IPS-20b (cell line): ENCODE measurements at regions not wholly inside any gene's neighbourhood (a gene's known extent, or its start where the extent isn't known, plus 50 kb on each side); places are given as distances from the start of the nearest gene placed in this dataset.
"Not testable (repeated sequence)": the region's sequence is repeated elsewhere in the genome, so short reads cannot be mapped to it uniquely, and the experiment has no call there.

Experiments
- H3K27ac ChIP-seq: one replicate; pipeline ENCODE4 v1.5.1; 2013; ENCODE audit warnings: low read length
- H3K27me3 ChIP-seq: 2 replicates; pipeline ENCODE4 v1.6.1; 2013; ENCODE audit warnings: mild to moderate bottlenecking, low read length, inconsistent platforms; ENCODE audit not compliant: insufficient read depth
- H3K36me3 ChIP-seq: 2 replicates; pipeline ENCODE4 v1.6.1; 2013; ENCODE audit warnings: low read depth, mild to moderate bottlenecking, inconsistent platforms, low read length, moderate library complexity; ENCODE audit not compliant: insufficient read depth
- H3K4me1 ChIP-seq: 2 replicates; pipeline ENCODE4 v1.6.1; 2013; ENCODE audit warnings: mild to moderate bottlenecking, control low read depth, inconsistent platforms, low read length, moderate library complexity; ENCODE audit not compliant: insufficient read depth
- H3K4me3 ChIP-seq: 2 replicates; pipeline ENCODE4 v1.5.1; 2013; ENCODE audit warnings: mild to moderate bottlenecking, low read length, inconsistent platforms
- H3K9ac ChIP-seq: 2 replicates; pipeline ENCODE4 v1.6.1; 2013; ENCODE audit warnings: low read depth, mild to moderate bottlenecking, inconsistent platforms, low read length, moderate library complexity
- H3K9me3 ChIP-seq: 2 replicates; pipeline ENCODE4 v1.6.1; 2013; ENCODE audit warnings: mild to moderate bottlenecking, low read depth, low read length, inconsistent platforms; ENCODE audit not compliant: insufficient read depth

GRCh38 chr15:87747087-87747486, 509.5 kb downstream of the NTRK3 start:
- H3K36me3 ChIP-seq, result no peaks in the 10 kb centered on the region
- no peaks in the 10 kb centered on the region for H3K27me3 ChIP-seq
- no peaks in the 10 kb centered on the region for H3K9me3 ChIP-seq
- no peaks in the 10 kb centered on the region for H3K4me1 ChIP-seq
- H3K4me3 ChIP-seq, result no peak overlapping the region
- no peak overlapping the region for H3K9ac ChIP-seq
- no peak overlapping the region for H3K27ac ChIP-seq

GRCh38 chr15:87746333-87746732, 510.2 kb downstream of the NTRK3 start:
- no peaks in the 10 kb centered on the region for H3K27me3 ChIP-seq
- no peaks in the 10 kb centered on the region for H3K4me1 ChIP-seq
- no peak overlapping the region for H3K4me3 ChIP-seq
- H3K9ac ChIP-seq, result no peak overlapping the region
- no peaks in the 10 kb centered on the region for H3K36me3 ChIP-seq
- no peak overlapping the region for H3K27ac ChIP-seq
- no peaks in the 10 kb centered on the region for H3K9me3 ChIP-seq

- H3K27ac ChIP-seq, result no peak overlapping the region
- no peaks in the 10 kb centered on the region for H3K36me3 ChIP-seq
- no peak overlapping the region for H3K9ac ChIP-seq
- H3K27me3 ChIP-seq, result no peaks in the 10 kb centered on the region
- no peak overlapping the region for H3K4me3 ChIP-seq
- H3K4me1 ChIP-seq, result no peaks in the 10 kb centered on the region
- H3K9me3 ChIP-seq, result no peaks in the 10 kb centered on the region
These were observed 511.7 kb downstream of the NTRK3 start for GRCh38 chr15:87744815-87745214.

- H3K36me3 ChIP-seq, result no peaks in the 10 kb centered on the region
- H3K4me1 ChIP-seq, result no peaks in the 10 kb centered on the region
- no peak overlapping the region for H3K9ac ChIP-seq
- no peak overlapping the region for H3K27ac ChIP-seq
- no peaks in the 10 kb centered on the region for H3K9me3 ChIP-seq
- H3K4me3 ChIP-seq, result no peak overlapping the region
- no peaks in the 10 kb centered on the region for H3K27me3 ChIP-seq
These were observed 513.0 kb downstream of the NTRK3 start for GRCh38 chr15:87743562-87743961.

GRCh38 chr15:87741350-87741749, 515.2 kb downstream of the NTRK3 start:
- Histone ChIP-seq H3K4me3 (no peak overlapping the region), H3K9me3 (no peaks in the 10 kb centered on the region)

GRCh38 chr15:87740655-87741344, 515.7 kb downstream of the NTRK3 start:
- no peak overlapping the region for H3K27ac ChIP-seq
- no peaks in the 10 kb centered on the region for H3K9me3 ChIP-seq
- no peak overlapping the region for H3K4me3 ChIP-seq
- H3K4me1 ChIP-seq, result no peaks in the 10 kb centered on the region
- no peaks in the 10 kb centered on the region for H3K36me3 ChIP-seq
- H3K27me3 ChIP-seq, result no peaks in the 10 kb centered on the region
- no peak overlapping the region for H3K9ac ChIP-seq

More at GRCh38 chr15:87741350-87741749, 515.2 kb downstream of the NTRK3 start:
- no peaks in the 10 kb centered on the region for H3K36me3 ChIP-seq
- H3K9ac ChIP-seq, result no peak overlapping the region
- no peaks in the 10 kb centered on the region for H3K27me3 ChIP-seq
- H3K27ac ChIP-seq, result no peak overlapping the region
- no peaks in the 10 kb centered on the region for H3K4me1 ChIP-seq

GRCh38 chr15:87739866-87740265, 516.7 kb downstream of the NTRK3 start:
- Histone ChIP-seq H3K4me1 (no peaks in the 10 kb centered on the region), H3K36me3 (no peaks in the 10 kb centered on the region), H3K4me3 (no peak overlapping the region), H3K27me3 (no peaks in the 10 kb centered on the region), H3K9me3 (no peaks in the 10 kb centered on the region), H3K27ac (no peak overlapping the region), H3K9ac (no peak overlapping the region)

- H3K27ac ChIP-seq, result no peak overlapping the region
- H3K9me3 ChIP-seq, result no peaks in the 10 kb centered on the region
- no peak overlapping the region for H3K9ac ChIP-seq
- H3K4me1 ChIP-seq, result no peaks in the 10 kb centered on the region
- no peak overlapping the region for H3K4me3 ChIP-seq
- no peaks in the 10 kb centered on the region for H3K27me3 ChIP-seq
- H3K36me3 ChIP-seq, result no peaks in the 10 kb centered on the region
These were observed 517.5 kb downstream of the NTRK3 start for GRCh38 chr15:87739081-87739480.

- not testable (repeated sequence) for H3K4me1 ChIP-seq, H3K4me3 ChIP-seq, H3K27ac ChIP-seq, H3K9me3 ChIP-seq, H3K36me3 ChIP-seq, H3K9ac ChIP-seq, H3K27me3 ChIP-seq
These were observed 519.1 kb downstream of the NTRK3 start for GRCh38 chr15:87737460-87737859.

- Histone ChIP-seq H3K4me1 (no peaks in the 10 kb centered on the region), H3K27me3 (no peaks in the 10 kb centered on the region), H3K27ac (no peak overlapping the region), H3K9me3 (no peaks in the 10 kb centered on the region), H3K4me3 (no peak overlapping the region), H3K9ac (no peak overlapping the region), H3K36me3 (no peaks in the 10 kb centered on the region)
These were observed 519.6 kb downstream of the NTRK3 start for GRCh38 chr15:87736891-87737389.

GRCh38 chr15:87736401-87736800, 520.1 kb downstream of the NTRK3 start:
- no peaks in the 10 kb centered on the region for H3K4me1 ChIP-seq
- no peak overlapping the region for H3K9ac ChIP-seq
- H3K36me3 ChIP-seq, result no peaks in the 10 kb centered on the region
- H3K27ac ChIP-seq, result no peak overlapping the region
- H3K4me3 ChIP-seq, result no peak overlapping the region
- no peaks in the 10 kb centered on the region for H3K27me3 ChIP-seq
- no peaks in the 10 kb centered on the region for H3K9me3 ChIP-seq

GRCh38 chr15:87735522-87735921, 521.0 kb downstream of the NTRK3 start:
- Histone ChIP-seq H3K9me3 (no peaks in the 10 kb centered on the region), H3K27me3 (no peaks in the 10 kb centered on the region), H3K27ac (no peak overlapping the region), H3K4me1 (no peaks in the 10 kb centered on the region), H3K4me3 (no peak overlapping the region), H3K36me3 (no peaks in the 10 kb centered on the region), H3K9ac (no peak overlapping the region)
